ENCODE measurements at regions not wholly inside any gene's neighbourhood (a gene's known extent, or its start where the extent isn't known, plus 50 kb on each side); places are given as distances from the start of the nearest gene placed in this dataset.

DNA sequence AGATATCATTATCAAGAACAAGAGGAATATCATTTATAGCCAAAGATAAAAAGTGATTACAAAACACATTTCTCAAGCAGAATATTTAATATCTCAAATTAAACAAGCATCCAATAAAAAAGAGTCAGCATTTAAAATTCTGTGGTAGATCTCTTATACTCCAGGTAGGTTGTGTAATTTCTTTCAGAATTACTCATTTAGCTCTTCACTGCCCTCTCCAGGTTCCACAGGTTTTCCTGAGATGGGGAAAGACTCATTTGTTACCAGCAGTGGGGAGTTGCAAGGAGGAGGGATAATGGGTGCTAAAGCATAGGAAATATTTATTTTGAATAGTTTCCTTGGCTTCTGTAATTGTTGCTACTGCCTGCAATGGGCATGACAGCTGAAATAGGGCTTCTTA is 83.1 kb upstream of the RASGRP1 start:
- H3K4me1 ChIP-seq, result peaks cover 12 to 60% (median 27%) of the 10 kb centered on the region in 3 donors
- H3K36me3 ChIP-seq, result no peaks in the 10 kb centered on the region
- H3K27me3 ChIP-seq, result no peaks in the 10 kb centered on the region
- no peak overlapping the region for H3K4me3 ChIP-seq
- DNase-seq, result no peak
- intact Hi-C loops (cut with DNase I), result no loop called here
- TF ChIP-seq, protein P1, sequence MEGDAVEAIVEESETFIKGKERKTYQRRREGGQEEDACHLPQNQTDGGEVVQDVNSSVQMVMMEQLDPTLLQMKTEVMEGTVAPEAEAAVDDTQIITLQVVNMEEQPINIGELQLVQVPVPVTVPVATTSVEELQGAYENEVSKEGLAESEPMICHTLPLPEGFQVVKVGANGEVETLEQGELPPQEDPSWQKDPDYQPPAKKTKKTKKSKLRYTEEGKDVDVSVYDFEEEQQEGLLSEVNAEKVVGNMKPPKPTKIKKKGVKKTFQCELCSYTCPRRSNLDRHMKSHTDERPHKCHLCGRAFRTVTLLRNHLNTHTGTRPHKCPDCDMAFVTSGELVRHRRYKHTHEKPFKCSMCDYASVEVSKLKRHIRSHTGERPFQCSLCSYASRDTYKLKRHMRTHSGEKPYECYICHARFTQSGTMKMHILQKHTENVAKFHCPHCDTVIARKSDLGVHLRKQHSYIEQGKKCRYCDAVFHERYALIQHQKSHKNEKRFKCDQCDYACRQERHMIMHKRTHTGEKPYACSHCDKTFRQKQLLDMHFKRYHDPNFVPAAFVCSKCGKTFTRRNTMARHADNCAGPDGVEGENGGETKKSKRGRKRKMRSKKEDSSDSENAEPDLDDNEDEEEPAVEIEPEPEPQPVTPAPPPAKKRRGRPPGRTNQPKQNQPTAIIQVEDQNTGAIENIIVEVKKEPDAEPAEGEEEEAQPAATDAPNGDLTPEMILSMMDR (IDR thresholded peaks at IDR 0.05), result peak in 5 of 6 experiments; percentile 18 to 52 (median 29)
- no peak for TF ChIP-seq POLR2A (IDR thresholded peaks at IDR 0.05)
- peak overlapping the region in 3 of 4 donors; percentile 67 to 81 (median 75) for H3K27ac ChIP-seq
- H3K9me3 ChIP-seq, result peaks cover 0 to 3% (median 0%) of the 10 kb centered on the region in 3 donors

DNA sequence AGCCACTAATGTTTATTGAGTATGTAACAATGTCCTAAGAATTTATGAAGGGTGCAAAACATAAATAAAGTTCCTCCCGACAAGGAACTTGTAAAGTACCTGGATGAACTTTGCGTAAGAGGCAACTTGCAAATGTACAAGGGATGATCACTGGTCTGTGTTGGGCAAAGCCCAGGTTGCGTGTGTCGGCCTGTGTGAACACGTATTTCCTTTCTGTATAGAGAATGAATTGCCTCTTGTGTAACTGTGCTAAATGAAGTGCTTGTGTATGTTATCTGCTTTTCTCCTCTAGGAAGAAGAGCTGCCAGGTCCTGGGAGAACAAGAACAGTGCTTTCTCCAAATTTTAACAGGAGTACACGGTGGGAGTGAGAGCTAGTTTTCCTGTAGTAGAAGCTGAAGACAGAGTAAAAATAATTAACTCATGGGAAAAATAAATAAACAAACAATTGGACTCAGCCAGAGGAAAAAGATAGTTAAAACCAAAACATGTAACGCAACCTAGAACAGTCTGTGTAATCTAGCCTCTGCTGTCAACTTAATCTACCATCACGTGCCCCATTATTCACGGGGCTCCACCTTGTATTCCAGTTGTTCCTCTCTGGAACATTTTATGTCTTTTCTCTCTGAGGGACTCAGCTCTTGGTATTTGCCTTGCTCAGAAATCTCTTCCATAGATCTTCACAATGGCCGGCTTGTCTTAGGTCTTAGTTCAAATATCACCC is 83.7 kb upstream of the RASGRP1 start:
- intact Hi-C loops (cut with DNase I), result no loop called here
- TF ChIP-seq POLR2A (IDR thresholded peaks at IDR 0.05), result no peak
- TF ChIP-seq, protein P1 (IDR thresholded peaks at IDR 0.05), result no peak
- WGBS, 2 donors, result 33 to 46% methylated on average over 10 of the region's 10 CpGs
- H3K36me3 ChIP-seq, result no peaks in the 10 kb centered on the region
- H3K27ac ChIP-seq, result peak overlapping the region; percentile 58 to 81 (median 71)
- H3K4me3 ChIP-seq, result peak overlapping the region in 1 of 4 donors; percentile 6
- peaks cover 12 to 62% (median 27%) of the 10 kb centered on the region in 3 donors for H3K4me1 ChIP-seq
- no peak for DNase-seq
- peaks cover 0 to 3% (median 0%) of the 10 kb centered on the region in 3 donors for H3K9me3 ChIP-seq
- no peaks in the 10 kb centered on the region for H3K27me3 ChIP-seq

DNA sequence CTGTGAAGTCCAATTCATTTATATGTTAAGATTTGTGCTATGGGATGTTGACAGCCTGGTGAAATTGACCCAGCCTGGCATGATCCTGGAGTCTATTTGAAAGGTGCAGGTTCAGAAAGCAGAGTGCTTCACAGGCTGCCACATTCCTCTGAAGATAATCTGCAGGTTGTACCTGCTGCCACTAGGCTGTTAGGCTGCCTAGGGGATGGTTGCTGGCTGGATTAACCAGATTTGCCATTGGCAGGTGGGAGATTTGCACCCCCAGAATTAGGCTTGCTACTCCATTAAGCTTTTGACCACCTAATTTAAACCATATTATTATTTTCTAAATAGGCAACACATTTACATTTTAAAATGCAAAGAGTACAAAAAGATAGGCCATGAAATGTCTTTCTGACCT is 85.8 kb upstream of the RASGRP1 start:
- H3K9me3 ChIP-seq, result no peaks in the 10 kb centered on the region
- H3K27ac ChIP-seq, result peak overlapping the region; percentile 9 to 86 (median 68)
- H3K4me3 ChIP-seq, result no peak overlapping the region
- peaks cover 12 to 62% (median 27%) of the 10 kb centered on the region in 3 donors for H3K4me1 ChIP-seq
- TF ChIP-seq POLR2A (IDR thresholded peaks at IDR 0.05), result no peak
- TF ChIP-seq, protein P1 (IDR thresholded peaks at IDR 0.05), result peak in 1 of 6 experiments; percentile 39
- intact Hi-C loops (cut with DNase I), result no loop called here
- no peak for DNase-seq
- H3K27me3 ChIP-seq, result no peaks in the 10 kb centered on the region
- no peaks in the 10 kb centered on the region for H3K36me3 ChIP-seq

DNA sequence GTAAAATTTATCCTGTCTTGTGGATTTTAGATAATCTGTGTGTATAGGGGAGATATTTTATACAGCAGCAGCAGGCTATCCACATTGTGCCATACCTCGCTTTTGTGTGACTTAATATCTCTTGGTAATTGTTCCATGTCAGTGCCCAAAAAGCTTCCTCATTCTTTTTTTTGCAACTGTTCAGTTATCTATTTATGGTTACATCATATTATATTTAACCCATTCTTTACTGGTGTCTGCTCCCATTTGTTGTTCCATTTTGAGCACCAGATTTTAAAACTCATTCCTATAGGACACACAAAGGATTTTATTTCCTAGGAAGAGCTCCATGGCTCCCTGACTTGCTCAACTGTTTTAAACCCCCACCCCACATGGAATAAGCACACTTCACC is 86.3 kb upstream of the RASGRP1 start:
- Histone ChIP-seq H3K9me3 (no peaks in the 10 kb centered on the region), H3K27me3 (no peaks in the 10 kb centered on the region), H3K4me1 (peaks cover 12 to 62% (median 27%) of the 10 kb centered on the region in 3 donors), H3K4me3 (no peak overlapping the region), H3K27ac (peak overlapping the region; percentile 55 to 86 (median 72)), H3K36me3 (no peaks in the 10 kb centered on the region)
- no peak for DNase-seq
- intact Hi-C loops (cut with DNase I), result no loop called here
- TF ChIP-seq POLR2A (IDR thresholded peaks at IDR 0.05), result no peak
- TF ChIP-seq, protein P1 (IDR thresholded peaks at IDR 0.05), result no peak
- 55 to 57% methylated on average over 1 of the region's 1 CpG for WGBS, 2 donors

DNA sequence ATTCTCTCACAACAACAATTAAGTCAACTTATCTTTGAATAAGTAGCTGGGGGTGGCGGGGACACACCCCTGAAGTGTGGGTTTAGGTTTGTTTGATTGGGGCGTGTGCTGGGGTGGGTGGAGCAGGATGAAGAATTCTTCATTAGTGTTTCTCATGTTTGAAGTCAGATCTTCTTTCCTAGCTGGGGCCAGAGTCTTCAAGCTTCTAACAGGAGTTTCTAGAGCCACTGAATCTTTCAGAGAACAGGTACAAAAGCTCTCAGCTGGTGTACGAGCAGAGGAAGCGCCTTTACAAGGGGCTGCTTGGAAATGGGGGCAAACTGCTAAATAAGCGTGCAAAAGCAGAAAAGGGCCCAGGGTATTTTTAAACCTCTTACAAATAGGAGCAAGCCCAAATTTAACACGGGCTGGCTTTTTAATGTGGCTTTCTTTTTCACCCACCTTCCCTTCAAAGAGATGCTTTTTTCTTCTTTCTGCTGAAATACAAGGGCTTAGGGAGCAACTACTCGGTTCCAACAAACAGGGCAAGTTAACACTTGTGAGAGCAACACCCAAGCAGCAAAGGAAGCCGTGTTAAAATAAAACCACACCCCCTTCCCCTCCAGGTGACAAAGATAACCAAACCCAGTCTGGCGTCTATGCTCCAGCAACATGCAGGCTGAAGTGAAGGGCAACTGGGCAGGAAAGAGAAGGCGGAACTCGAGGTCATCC is 86.9 kb upstream of the RASGRP1 start:
- Histone ChIP-seq H3K36me3 (no peaks in the 10 kb centered on the region), H3K27me3 (no peaks in the 10 kb centered on the region), H3K27ac (peak overlapping the region; percentile 55 to 86 (median 72)), H3K4me1 (peaks cover 12 to 62% (median 27%) of the 10 kb centered on the region in 3 donors), H3K4me3 (peak overlapping the region in 2 of 4 donors; percentile 18 to 26), H3K9me3 (no peaks in the 10 kb centered on the region)
- TF ChIP-seq POLR2A (IDR thresholded peaks at IDR 0.05), result no peak
- TF ChIP-seq, protein P1 (IDR thresholded peaks at IDR 0.05), result no peak
- DNase-seq, result no peak
- intact Hi-C loops (cut with DNase I), result no loop called here
- 31 to 40% methylated on average over 11 of the region's 11 CpGs for WGBS, 2 donors

Data from esophagus squamous epithelium (tissue), 5 donors.